Hematopoietic multipotent progenitor cell treated with erythropoietin and hydrocortisone succinate and interleukin-3 and kit ligand, for 6 days (in vitro differentiated cells): ENCODE measurements at regions not wholly inside any gene's neighbourhood (a gene's known extent, or its start where the extent isn't known, plus 50 kb on each side); places are given as distances from the start of the nearest gene placed in this dataset.
A peak's percentile ranks its signal among the peaks of the same experiment; 100 is the strongest.

Source experiments
- DNase-seq: peaks from one replicate; pipeline ENCODE4 v3.0.0-alpha.2; 2015

DNA sequence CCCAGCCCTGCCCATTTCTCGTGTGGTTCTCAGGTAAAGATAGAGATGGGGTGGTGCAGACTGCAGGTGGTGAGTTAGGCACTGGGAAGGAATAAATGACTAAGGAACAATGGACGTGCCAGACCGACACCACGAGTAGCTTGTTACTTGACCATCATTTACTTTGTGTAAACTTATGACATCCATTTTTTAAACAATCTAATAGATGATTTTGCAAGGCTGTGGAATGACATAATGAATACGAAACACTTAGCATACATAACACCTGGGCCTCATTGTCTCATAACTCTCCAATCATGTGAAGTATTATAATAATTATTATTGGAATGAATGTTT, 137.3 kb upstream of the CPEB2 start:
- no peak for DNase-seq

DNA sequence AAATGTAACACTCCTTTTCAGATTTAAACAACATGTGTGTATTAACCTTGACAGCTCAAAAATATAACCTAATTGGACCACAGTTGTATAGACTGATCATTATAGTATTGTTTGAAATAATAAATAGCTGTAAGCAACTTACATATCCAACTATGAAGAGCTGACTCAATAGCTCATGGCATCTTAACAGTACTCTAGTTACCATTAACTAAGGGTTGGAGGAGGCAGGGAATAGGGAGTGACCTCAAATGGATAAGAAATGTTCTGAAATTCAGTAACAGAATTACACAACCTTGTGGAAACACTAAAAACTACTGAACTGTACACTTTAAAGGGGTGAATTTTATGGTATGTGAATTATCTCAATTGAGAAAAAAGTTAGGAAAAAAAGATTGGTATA, 136.5 kb upstream of the CPEB2 start:
- DNase-seq = no peak

DNA sequence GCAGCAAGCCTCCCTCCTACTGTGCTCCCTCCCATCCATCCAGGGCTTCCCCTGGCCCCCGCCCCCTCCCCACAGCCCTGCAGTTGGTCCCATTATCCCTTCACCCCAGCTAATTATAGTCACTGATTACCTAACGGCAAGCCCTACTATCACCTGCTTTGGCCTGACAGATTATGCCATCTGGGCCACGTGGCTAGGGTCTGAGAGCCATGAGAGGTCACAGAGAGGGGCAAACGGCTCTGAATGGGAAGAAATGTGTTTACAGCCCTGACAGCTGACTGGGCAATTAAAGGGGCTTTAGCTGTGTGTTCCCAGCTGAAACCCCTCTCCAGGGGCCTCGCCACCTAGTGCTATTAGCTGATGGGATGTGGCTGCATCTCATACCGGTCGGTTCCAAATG, 134.4 kb upstream of the CPEB2 start:
- DNase-seq = no peak

DNA sequence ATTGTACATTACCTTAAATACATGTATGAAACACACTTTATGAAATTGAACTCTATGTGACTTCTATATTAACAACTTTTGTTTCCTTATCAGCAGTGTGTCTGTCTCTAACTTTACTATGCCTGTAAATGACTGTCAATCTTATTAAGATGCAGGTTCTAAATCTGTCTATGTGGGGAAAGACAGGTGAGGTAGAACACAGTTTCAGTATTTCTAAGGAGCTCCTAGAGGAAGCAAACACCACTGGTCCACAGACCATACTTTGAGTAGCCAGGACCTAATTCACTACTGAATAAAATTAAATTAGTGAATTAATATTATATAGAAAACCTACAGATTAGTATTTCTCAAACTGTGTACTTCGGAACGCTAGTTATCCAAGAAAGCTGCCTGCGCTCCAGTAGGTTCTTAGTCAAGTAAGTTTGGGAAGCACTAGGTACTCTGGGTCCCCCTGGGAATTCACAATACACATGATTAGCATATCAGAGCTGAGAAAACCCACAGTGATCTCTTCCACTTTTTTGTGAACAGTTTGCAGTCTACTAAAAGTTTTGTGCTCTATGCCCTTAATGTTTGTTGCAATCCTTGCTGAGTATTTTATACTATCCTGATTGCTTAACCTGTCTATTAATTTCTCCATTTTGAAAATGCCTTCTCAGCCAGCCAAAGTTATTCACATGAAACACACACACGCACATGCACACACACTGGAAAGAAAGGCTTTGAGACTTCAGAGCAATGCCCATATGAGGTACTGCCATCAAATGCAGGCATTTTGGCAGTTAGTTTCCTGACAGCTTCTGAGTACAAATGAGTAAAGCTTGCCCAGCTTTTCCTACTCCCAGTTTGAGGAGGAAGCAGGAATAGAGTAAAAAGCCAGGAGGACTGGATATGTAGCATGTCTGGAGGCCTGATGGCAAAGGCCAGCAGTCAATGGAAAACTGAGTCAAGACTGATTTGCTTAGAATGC, 133.6 kb upstream of the CPEB2 start:
- DNase-seq = no peak

DNA sequence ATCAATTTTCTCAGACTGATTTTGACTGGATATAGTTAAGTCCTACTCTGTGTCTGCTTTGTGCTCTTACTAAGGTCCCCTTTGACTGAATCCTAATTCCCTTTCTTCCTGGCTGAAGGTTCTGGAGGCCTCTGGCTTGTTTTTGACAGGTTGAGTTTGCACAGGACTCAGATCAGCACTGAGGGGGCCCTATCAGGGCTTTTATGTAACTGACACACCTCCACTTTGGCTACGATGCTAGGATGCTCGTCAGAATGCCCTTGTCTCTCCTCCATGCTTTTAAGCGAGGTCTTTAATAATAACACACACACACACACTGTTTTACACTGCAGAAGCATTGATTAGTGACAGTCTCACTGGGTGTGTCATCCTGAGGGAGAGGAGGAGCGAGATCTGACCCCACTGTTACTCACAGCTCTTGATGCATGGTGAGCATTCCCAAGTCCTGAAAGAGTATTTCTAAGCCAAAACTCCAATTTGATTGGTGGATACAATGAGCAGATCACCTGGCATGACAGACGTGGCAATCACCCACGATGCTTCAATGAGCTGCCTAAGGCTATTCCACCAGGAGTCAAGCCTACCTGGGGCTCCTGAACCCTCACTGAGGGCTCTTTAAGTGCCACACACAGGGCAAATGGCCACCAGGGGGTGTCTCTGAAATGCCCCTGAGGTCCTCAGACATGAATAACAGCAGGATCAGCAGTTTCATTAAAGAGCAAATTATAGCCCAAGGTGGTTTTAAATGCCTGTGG, 130.4 kb upstream of the CPEB2 start:
- peak; percentile 62 for DNase-seq

DNA sequence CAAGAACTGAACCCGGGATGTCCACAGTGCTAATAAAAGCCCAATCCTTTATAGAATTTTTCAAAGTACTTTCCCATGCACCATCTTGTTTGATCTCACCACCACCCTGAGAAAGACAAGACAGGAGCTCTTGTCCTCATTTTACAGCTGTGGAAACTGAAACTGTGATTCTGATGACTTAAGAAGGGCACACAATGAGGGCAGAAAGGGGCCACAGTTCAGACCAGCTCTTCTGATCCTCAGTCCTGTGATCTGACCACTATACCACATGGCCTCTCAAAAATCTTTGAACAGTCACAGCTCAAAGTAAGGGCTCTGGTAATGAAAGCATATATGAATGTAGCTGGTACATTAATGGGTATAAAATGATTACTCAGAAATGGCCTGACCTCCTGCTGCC, 127.3 kb upstream of the CPEB2 start:
- DNase-seq = no peak

DNA sequence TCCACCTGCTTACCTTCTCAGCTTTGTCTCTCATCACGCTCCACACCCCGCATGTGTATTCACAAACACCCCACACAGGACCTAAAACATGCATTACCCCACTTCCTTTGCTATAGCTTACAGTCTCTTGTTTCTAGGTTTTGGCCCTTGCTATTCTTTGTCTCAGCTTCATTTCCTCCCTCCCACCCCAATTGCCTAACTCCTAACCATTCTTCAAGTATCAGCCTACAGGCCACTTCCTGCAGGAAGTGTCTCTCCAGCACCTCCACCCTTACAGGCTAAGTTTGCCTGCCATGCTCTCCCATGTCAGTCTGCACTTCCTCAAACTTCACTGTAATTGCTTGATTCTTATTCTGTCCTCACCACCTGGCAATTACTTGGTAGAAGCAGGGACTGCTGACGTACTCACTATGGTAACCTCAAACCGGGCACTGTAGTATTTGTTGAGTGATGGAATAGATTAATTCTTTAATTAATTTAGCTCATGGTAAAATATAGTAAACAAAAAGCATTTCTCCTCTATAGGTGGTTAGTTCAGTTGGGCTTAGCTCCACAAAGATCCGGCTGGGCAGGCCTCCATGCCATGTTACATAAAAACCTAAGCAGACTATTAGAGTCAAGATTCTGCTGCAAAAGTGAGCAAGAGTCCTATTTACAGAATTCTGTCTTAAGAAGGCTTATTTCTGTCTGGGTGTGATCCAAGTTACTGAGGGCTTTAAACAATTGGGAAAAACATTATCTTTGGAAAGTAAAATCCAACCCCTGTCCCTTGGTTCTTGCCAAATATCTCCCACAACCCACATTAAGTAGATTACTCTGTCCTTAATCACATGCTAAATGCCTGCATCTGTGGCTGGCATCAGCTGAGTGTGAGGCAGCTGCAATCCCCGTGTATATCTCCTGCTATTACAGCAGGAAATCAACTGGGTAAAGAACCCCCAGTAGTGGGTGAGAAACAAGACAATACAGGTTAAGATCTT, 124.7 kb upstream of the CPEB2 start:
- DNase-seq = peak; percentile 59

DNA sequence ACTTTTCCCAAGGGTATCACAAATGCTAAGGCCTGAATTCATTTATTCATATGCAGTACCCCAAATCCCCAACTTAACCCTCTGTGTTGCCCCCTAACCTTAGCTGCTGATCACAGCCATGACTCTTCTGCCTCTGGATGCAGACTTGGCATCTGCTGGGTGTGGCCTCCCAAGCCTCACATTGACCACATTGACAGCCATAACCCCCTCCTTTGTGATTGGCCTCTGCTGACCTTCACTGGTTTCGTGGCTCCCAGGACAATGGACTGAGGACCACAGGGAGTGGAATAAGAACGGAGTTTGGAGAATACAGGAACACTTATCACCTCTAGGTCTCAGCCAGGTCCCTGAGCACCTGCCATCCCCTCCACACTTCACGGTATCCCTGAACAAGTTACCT, 123.6 kb upstream of the CPEB2 start:
- no peak for DNase-seq

DNA sequence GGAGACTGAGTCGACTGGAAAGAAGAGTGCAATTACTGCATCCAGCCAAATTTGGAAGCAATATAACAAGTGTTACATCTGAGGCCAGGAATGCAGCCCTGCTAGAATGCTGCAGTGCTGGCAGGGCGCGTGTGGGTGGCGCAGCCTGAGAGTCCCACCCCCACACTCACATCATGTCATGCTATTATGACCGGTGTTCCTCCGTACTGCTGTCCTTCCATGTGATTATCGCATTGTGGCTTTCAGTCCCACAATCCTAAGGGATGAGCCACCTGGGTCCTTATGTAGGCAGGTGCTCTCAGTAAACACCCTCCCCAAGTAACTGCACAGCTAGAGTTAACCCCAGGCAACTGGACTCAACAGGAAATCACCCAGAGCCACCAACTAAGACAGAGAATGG, 122.6 kb upstream of the CPEB2 start:
- DNase-seq = no peak

DNA sequence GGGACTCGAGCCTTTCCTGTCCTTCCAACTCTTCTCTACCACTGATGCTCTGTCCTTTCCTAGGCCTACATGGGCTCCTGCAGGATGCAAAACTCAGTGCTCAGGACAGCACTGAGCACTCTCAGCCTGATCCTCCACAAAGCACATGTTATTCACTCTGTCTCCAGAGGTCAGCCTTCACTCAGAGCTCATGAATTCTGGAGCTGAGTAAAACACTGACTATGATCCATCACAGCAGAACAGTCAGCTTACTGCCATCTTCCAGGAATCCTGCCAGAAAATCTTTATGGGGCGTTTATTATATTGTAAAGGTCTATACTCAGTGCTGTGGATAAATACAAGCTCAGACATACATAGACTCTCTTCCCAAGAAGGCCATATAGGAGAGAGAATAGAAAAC, 121.5 kb upstream of the CPEB2 start:
- no peak for DNase-seq

DNA sequence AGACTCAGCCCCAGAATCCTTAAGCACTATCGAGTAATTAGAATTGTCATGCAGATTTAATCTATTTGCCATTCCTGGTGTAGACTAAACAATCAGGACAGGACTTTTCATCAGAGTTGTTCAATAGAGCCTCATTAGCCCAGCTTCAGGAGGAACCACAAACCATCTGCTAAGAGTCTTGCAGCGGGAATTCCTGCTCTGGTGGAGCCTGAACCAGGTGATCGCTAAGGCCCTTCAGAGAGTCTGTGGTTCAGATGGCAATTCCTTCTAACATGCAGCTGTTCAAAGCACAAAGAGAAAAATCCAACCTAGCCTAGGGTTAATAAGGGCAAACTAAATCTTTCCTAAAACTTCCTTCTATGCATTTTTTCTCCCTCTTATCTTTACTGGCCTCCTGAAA, 119.1 kb upstream of the CPEB2 start:
- no peak for DNase-seq

DNA sequence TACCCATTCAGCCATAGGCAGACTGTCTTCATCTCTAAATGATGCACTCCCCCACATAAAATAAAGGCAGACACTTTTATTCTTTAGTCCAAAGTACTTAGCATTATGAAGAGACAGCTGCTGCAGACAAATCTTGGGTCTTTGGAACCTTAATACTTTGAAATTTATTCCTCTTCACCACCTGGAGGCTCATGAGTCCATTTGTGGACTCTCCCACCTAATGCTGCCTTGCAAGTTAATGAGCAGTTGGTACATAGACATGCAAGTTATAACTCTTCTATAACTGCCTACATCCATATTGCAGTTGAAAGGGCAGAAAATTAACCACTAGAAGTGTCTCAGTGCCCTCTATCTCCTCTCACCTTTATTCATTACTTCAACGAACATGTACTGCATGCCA, 118.6 kb upstream of the CPEB2 start:
- DNase-seq = no peak

DNA sequence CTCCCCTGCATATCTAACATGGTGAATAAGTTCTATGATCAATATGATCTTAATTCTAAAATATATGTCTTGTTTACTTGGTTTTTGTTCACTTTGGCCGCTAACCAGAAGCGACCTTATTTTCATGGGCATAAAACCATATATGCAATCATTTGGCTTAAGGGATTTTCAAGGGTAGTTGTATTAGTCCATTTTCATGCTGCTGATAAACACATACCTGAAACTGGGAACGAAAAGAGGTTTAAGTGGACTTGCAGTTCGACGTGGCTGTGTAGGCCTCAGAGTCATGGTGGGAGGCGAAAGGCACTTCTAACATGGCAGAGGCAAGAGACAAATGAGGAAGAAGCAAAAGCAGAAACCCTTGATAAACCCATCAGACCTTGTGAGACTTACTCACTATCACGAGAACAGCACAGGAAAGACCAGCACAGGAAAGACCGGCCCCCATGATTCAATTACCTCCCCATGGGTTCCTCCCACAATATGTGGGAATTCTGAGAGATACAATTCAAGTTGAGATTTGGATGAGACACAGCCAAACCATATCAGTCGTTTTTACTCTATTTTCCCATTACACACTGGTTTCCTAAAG, 114.3 kb upstream of the CPEB2 start:
- DNase-seq = no peak

DNA sequence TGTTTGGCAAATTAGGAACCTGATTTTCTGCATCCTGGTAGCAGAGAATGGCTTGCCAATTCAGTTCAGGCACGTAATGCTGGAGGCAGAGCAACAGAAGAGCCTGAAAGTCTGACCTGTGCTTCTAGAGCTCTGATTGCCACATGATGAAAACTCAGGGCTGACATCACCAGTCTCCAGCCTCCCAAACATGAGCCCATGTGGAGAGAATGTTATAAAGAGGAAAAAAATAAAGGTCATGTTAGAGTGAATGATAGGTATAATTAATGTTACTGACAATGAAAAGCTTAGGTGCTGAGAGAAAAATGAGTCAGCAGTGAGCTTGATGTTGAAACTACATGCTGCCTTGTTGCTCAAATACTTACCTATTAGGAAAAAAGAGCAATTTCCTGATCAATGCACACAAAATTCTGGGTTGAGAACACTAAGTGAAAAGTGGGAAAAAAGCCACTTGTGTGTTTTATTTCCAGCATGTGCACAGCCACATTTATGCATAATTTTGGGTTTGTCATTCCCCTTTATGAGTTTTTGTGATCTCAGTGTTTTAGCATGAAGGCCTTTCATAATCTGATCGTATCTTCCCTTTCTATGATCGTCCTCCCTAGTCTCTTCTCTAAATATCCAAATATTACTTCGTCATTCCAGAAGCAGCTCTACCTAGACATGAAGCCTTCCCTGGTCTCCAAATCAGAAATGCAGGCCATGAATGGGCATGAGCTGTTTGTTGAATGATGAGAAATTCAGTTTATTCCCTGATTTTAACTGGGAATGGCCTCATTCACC, 113.3 kb upstream of the CPEB2 start:
- DNase-seq = no peak

DNA sequence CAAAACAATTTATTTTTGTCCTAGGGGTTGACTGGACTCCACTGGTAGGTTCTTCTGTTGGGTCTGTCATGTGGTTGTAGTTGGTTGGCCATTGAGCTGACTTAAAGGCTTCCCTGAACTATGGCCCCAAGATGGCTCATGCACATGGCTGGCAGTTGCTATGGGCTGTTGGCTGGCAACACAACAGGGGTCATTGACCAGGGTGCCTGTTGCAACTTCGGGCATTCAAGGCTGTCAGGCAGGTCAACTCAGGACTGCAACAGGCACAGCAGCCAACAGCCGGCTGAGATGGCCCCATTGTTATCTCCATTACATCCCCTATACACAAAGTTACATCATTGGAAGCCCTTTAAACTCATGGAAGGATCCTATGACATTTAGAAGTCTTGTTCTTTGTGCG, 109.7 kb upstream of the CPEB2 start:
- no peak for DNase-seq

DNA sequence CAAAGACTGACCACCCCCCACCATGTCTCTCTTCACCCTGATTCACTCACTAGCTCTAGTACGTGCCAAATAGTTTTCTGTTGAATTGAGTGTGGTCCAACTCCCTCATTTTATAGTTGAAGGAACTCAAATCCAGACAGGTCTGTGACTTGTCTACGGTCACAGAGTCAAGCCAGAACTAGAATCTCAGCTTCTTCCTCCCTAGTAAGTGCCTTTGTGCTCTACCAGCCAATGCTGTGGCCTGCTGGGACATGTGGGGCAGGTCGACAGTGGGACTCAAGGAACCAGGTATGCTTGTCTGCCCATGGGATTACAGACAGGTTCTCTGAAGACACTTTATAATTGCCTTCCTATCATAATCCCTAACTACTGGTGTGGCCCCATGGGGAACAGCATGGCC, 108.6 kb upstream of the CPEB2 start:
- no peak for DNase-seq

DNA sequence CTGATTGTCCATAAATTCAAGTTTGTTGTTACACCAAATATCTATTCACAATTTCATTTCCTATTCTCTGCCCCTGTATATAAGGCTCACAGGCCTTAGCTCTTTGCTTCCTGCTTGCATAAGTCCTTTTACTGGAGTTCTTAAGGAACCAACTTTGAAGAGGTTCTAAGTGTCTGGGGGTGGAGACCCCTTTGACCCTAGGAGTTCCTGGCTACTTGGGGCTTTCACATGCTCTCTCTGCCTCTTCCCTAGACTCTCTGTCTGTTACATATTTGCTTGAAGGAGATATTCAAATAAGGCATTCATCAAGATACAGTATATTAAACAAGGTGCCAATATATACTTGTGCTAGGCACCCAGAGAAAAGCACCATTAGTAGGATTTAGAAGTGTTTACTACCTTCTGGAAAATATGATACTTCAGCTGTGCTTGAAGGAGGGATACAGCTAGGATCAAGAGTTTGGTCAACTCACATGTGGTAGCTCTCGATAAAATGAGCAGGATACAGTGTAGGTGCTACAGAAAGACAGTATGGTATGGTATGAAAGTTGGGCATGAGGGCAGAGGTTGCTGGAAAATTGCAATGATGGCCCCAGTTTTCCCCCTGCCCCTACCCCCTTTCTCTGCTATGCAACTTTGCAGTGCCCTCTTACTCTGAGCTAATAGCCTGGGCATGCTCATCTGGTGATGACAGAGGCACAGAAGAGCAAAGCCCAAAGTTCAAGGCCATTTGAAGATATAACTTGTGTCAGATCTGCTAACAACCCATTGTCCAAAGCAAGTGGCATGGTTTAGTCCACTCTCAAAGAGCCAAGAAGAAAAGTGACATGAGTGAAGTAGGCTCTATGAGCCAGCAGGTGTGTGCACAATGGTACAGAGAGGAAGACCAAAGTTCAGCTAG, 107.6 kb upstream of the CPEB2 start:
- no peak for DNase-seq

DNA sequence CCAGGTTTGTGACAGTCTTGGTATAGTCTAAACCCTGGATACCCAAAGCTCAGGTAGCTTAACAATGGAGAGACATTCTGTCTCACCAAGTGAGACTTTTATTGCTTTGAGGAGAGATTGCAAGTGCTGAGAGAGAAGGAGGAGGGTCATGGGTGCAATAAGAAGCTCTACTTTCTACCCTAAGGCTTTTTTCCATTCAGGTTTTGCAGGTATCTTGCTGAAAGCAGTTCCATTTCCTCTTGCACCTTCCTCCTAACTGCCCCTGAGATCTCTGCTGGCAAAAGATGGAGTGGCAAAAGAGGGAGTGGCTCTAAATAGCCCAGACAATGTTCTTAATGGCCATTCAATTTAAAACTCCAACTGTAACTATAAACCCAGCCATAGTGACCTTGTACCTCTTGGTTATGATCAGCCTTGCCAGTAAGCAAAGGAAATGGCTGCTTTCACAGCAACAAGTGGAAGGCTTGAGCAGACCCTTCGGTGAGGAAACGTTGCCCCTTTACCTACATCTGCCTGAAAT, 105.6 kb upstream of the CPEB2 start:
- no peak for DNase-seq

DNA sequence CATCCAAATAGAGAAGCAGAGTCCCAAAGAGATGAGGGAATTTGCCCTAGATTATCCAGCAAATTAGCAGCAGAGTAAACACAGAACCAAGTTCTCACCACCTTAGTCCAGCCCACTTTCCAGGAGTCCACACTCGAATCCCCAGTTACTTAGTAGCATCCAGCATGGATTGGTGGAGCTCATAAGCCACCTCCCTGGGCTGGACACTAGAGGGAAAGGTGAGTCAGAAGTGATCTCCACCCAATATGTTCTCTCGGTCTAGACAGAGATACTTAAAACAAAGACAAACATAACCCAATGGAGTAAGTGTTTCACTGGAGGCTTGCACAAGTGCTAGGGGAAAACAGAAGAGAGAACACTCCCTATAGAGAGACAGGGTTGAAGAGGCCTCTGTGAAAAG, 105.1 kb upstream of the CPEB2 start:
- DNase-seq = no peak

DNA sequence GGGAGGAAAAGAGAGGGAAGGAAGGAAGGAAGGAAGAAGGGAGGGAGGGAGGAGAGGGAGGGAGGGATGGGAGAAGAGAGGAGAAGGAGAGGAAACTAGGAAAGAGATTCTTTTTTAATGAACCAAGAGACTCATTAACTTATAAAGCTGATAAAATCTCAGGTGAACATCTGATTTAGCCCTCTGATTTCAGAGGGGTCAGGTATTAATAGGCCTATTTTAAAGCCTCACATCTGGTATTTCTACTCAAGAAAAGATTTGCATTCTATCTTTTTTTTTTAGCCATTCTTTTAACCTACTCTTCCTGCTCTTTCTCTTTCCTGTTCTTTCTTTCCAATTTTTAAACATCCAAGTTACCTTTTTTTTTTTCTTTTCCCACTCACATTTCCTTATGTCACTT, 103.3 kb upstream of the CPEB2 start:
- no peak for DNase-seq

DNA sequence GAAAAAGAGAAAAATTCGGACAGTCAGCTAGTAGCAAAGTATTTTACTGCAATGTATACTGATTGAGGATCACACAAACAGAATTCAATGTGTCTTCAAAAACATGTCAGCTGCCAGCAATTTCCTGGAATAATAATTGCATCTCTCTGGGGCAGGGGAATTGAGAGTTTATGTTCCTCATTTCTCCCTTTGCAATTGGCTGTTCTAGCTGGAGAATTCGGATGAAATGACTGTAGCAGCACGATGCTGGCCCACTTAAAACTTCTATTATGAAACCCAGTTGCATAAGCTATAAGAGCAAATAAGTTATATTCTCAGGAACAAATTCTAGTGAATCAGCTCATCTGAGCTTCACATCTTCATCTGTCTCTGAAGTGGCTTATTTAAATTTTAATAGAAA, 99.9 kb upstream of the CPEB2 start:
- DNase-seq = no peak
